Dedifferentiated amniotic fluid mesenchymal stem cell (primary cell): ENCODE measurements at regions not wholly inside any gene's neighbourhood (a gene's known extent, or its start where the extent isn't known, plus 50 kb on each side); places are given as distances from the start of the nearest gene placed in this dataset.

ENCODE experiments used
- DNase-seq: peaks from one replicate; pipeline ENCODE4 v3.0.0-alpha.2; 2016; ENCODE audit errors: extremely low spot score

GRCh38 chr7:24475166-24475961 is 97.9 kb upstream of the PALS2 start:
- no peak for DNase-seq

GRCh38 chr7:24476227-24476626 is 97.0 kb upstream of the PALS2 start:
- DNase-seq: no peak

GRCh38 chr7:24477398-24478136 is 95.7 kb upstream of the PALS2 start:
- peak; percentile 86 for DNase-seq

GRCh38 chr7:24478137-24478655 is 95.1 kb upstream of the PALS2 start:
- no peak for DNase-seq

GRCh38 chr7:24480501-24480900 is 92.8 kb upstream of the PALS2 start:
- DNase-seq: no peak

- no peak for DNase-seq
Observed at GRCh38 chr7:24483804-24484203, 89.4 kb upstream of the PALS2 start.

- no peak for DNase-seq
Observed at GRCh38 chr7:24492576-24492975, 80.7 kb upstream of the PALS2 start.

- DNase-seq: no peak
Observed at GRCh38 chr7:24494832-24495231, 78.4 kb upstream of the PALS2 start.

GRCh38 chr7:24496036-24496435 is 77.2 kb upstream of the PALS2 start:
- peak; percentile 15 for DNase-seq

GRCh38 chr7:24498439-24498838 is 74.8 kb upstream of the PALS2 start:
- no peak for DNase-seq

GRCh38 chr7:24499871-24500270 is 73.4 kb upstream of the PALS2 start:
- DNase-seq: no peak

GRCh38 chr7:24500599-24500998 is 72.7 kb upstream of the PALS2 start:
- no peak for DNase-seq

GRCh38 chr7:24501009-24501408 is 72.2 kb upstream of the PALS2 start:
- DNase-seq: no peak

- DNase-seq: no peak
Observed at GRCh38 chr7:24501443-24502134, 71.7 kb upstream of the PALS2 start.

GRCh38 chr7:24502135-24502488 is 71.1 kb upstream of the PALS2 start:
- no peak for DNase-seq

GRCh38 chr7:24503506-24503905 is 69.7 kb upstream of the PALS2 start:
- no peak for DNase-seq

- no peak for DNase-seq
Observed at GRCh38 chr7:24504040-24504439, 69.2 kb upstream of the PALS2 start.

- no peak for DNase-seq
Observed at GRCh38 chr7:24504836-24505235, 68.4 kb upstream of the PALS2 start.

- no peak for DNase-seq
Observed at GRCh38 chr7:24505968-24506367, 67.3 kb upstream of the PALS2 start.

- DNase-seq: no peak
Observed at GRCh38 chr7:24508316-24508715, 64.9 kb upstream of the PALS2 start.

GRCh38 chr7:24510759-24511158 is 62.5 kb upstream of the PALS2 start:
- DNase-seq: no peak

GRCh38 chr7:24517166-24517565 is 56.1 kb upstream of the PALS2 start:
- DNase-seq: no peak
